GM12878 (cell line): ENCODE measurements at regions not wholly inside any gene's neighbourhood (a gene's known extent, or its start where the extent isn't known, plus 50 kb on each side); places are given as distances from the start of the nearest gene placed in this dataset.

ENCODE experiments used
- ATAC-seq: fragments of 200-7000 bp; cut with Tn5 transposase; 3 replicates; pipeline ENCODE4 v1.9.1; 2020; ENCODE audit warnings: mild to moderate bottlenecking, moderate library complexity
- BruUV-seq: library from RNA; stranded (reverse); fragments of 400-500 nt; replicated peaks from 2 replicates; lab custom pipeline; 2021; lab: Mats Ljungman, UMichigan
- CTCF ChIA-PET: fragments of 300-600 bp; sonication (Branson Sonifier 250); formaldehyde crosslinking; extraction: SDS; loops from one replicate; lab custom pipeline; 2021; ENCODE audit warnings: inconsistent platforms; lab: Yijun Ruan, JAX
- POLR2A ChIA-PET: fragments of 350-600 bp; formaldehyde crosslinking; extraction: SDS; loops from one replicate; lab custom pipeline; 2021; ENCODE audit warnings: inconsistent platforms; lab: Charles Lee
- RAD21 ChIA-PET: fragments of 300-600 bp; sonication (Branson Sonifier 250); formaldehyde crosslinking; loops from one replicate; lab custom pipeline; 2023; ENCODE audit warnings: antibody characterized with exemption; ENCODE audit not compliant: unreplicated experiment; lab: Charles Lee
- SMC1A ChIA-PET: fragments of 300-600 bp; sonication (Branson Sonifier 250); formaldehyde crosslinking; loops from one replicate; lab custom pipeline; 2023; ENCODE audit not compliant: unreplicated experiment, uncharacterized antibody; lab: Charles Lee
- DNase-seq: peaks from one replicate; pipeline ENCODE4 v3.0.0-alpha.2; 2011; ENCODE audit warnings: low read depth, low spot score
- FAIRE-seq: peaks from 3 replicates; lab custom pipeline; 2011; peaks lifted over from hg19 to GRCh38; lab: Jason Lieb, UNC
- H2AFZ ChIP-seq: 2 replicates; pipeline ENCODE4 v1.6.0; 2011; ENCODE audit warnings: low read depth, low read length, control low read depth; ENCODE audit not compliant: control insufficient read depth
- H3K27ac ChIP-seq: 2 replicates; pipeline ENCODE4 v1.5.1; 2011; ENCODE audit warnings: control low read depth; ENCODE audit not compliant: control insufficient read depth, insufficient read depth
- H3K27me3 ChIP-seq, 2 experiments: replicated peaks in 1 of 2; 2 replicates each; pipeline versions ENCODE4 v1.6.0 to v1.6.1; 2011; ENCODE audit warnings: low read length in 1 of 2; ENCODE audit not compliant: control insufficient read depth in 2 of 2, insufficient read depth in 2 of 2
- H3K36me3 ChIP-seq, 2 experiments: 2 replicates each; pipeline ENCODE4 v1.5.1; 2011; ENCODE audit warnings: low read length in 1 of 2; ENCODE audit not compliant: control insufficient read depth in 2 of 2, insufficient read depth in 2 of 2
- H3K4me1 ChIP-seq: 2 replicates; pipeline ENCODE4 v1.6.1; 2011; ENCODE audit warnings: mild to moderate bottlenecking, low read length, moderate library complexity, mixed read lengths; ENCODE audit not compliant: control insufficient read depth, insufficient read depth
- H3K4me2 ChIP-seq: 2 replicates; pipeline ENCODE4 v1.6.0; 2011; ENCODE audit warnings: control low read depth; ENCODE audit not compliant: control insufficient read depth, insufficient read depth
- H3K4me3 ChIP-seq: fragments of 200-600 bp; sonication (generic); 2 replicates; pipeline ENCODE4 v1.5.1; 2016
- H3K79me2 ChIP-seq: 2 replicates; pipeline ENCODE4 v1.6.0; 2011; ENCODE audit warnings: low read length; ENCODE audit not compliant: control insufficient read depth, insufficient read depth
- H3K9ac ChIP-seq: 2 replicates; pipeline ENCODE4 v1.8.0; 2011; ENCODE audit warnings: low read length, control low read depth, mixed read lengths; ENCODE audit not compliant: control insufficient read depth, insufficient read depth
- H3K9me3 ChIP-seq: replicated peaks from 3 replicates; pipeline ENCODE4 v1.5.1; 2011; ENCODE audit warnings: mild to moderate bottlenecking, low read length; ENCODE audit not compliant: control insufficient read depth, insufficient read depth
- H4K20me1 ChIP-seq: 2 replicates; pipeline ENCODE4 v1.6.0; 2011; ENCODE audit not compliant: control insufficient read depth, insufficient read depth
- ATF7 ChIP-seq: fragments of 450-650 bp; IDR thresholded peaks from 2 replicates; pipeline ENCODE4 v1.6.1; 2016; ENCODE audit warnings: low read depth, mild to moderate bottlenecking
- BHLHE40 ChIP-seq, 2 experiments: fragments of 450-650 bp in 1 of 2; IDR thresholded peaks; 2 replicates each; pipeline ENCODE4 v1.6.1; 2011 to 2017; ENCODE audit warnings: low read depth in 2 of 2, borderline replicate concordance in 1 of 2, improper control_type of control experiment in 1 of 2, low read length in 1 of 2, mild to moderate bottlenecking in 1 of 2
- CBX5 ChIP-seq: sonication (generic); IDR thresholded peaks from 2 replicates; pipeline ENCODE4 v1.6.1; 2016; ENCODE audit warnings: low read depth, moderate library complexity, mild to moderate bottlenecking, inconsistent platforms
- EED ChIP-seq: sonication (generic); IDR thresholded peaks from 2 replicates; pipeline ENCODE4 v1.6.1; 2016; ENCODE audit warnings: antibody characterized with exemption, low read depth
- HCFC1 ChIP-seq: fragments of 150-350 bp; IDR thresholded peaks from 2 replicates; pipeline ENCODE4 v1.6.1; 2014; ENCODE audit warnings: low read length
- JUND ChIP-seq: IDR thresholded peaks from 2 replicates; pipeline ENCODE4 v1.6.1; 2012; ENCODE audit warnings: low read depth, mild to moderate bottlenecking, low read length, improper control_type of control experiment, moderate library complexity
- MTA2 ChIP-seq: fragments of 450-650 bp; IDR thresholded peaks from 2 replicates; pipeline ENCODE4 v1.6.1; 2016; ENCODE audit warnings: low read depth, mild to moderate bottlenecking, moderate library complexity
- NR2C2 ChIP-seq: IDR thresholded peaks from 2 replicates; pipeline ENCODE4 v1.6.1; 2011; ENCODE audit warnings: borderline replicate concordance, low read depth; ENCODE audit not compliant: control insufficient read depth, insufficient read length
- PAX8 ChIP-seq: fragments of 450-650 bp; IDR thresholded peaks from 2 replicates; pipeline ENCODE4 v1.6.1; 2017; ENCODE audit warnings: mild to moderate bottlenecking, moderate library complexity
- RCOR1 ChIP-seq: conservative IDR thresholded peaks from 2 replicates; pipeline ENCODE4 v1.6.1; 2012; ENCODE audit warnings: low read depth, low read length, improper control_type of control experiment
- SREBF1 ChIP-seq: IDR thresholded peaks from 2 replicates; pipeline ENCODE4 v1.6.1; 2012; ENCODE audit warnings: mild to moderate bottlenecking, low read length
- SUPT20H ChIP-seq: IDR thresholded peaks from 2 replicates; pipeline ENCODE4 v1.6.1; 2011; ENCODE audit warnings: low read depth, mild to moderate bottlenecking, low read length, moderate library complexity, borderline replicate concordance; ENCODE audit not compliant: control insufficient read depth
- WGBS: methylation state at CpG from one replicate; pipeline ENCODE4 v1.1.6; 2016; ENCODE audit warnings: low lambda C conversion rate; ENCODE audit not compliant: insufficient replicate concordance, insufficient coverage; ENCODE audit errors: missing lambda C conversion rate; 5-methylcytosine and 5-hydroxymethylcytosine counted together
- in situ Hi-C: fragments of 300-500 bp; cut with MboI; formaldehyde crosslinking; loops from 9 replicates; pipeline ENCODE4 v1.14.3; 2018; ENCODE audit warnings: mixed read lengths
- intact Hi-C: fragments of 100-400 bp; cut with micrococcal nuclease; formaldehyde crosslinking; loops from one replicate; pipeline ENCODE4 v1.14.2; 2022; ENCODE audit not compliant: unreplicated experiment
- TF ChIP-seq, protein P1 (sequence below): fragments of 450-650 bp; IDR thresholded peaks from 2 replicates; pipeline ENCODE4 v1.6.1; 2017; ENCODE audit warnings: antibody characterized with exemption, mild to moderate bottlenecking, moderate library complexity
- TF ChIP-seq, protein P2 (sequence below): fragments of 450-650 bp; IDR thresholded peaks from 2 replicates; pipeline ENCODE4 v1.6.1; 2017; ENCODE audit warnings: low read depth, mild to moderate bottlenecking, moderate library complexity

GRCh38 chr3:30357897-30358296 is 248.5 kb upstream of the TGFBR2 start:
- Histone ChIP-seq H3K4me1 (no peaks in the 10 kb centered on the region), H3K9me3 (no peaks in the 10 kb centered on the region), H3K36me3 (no peaks in the 10 kb centered on the region), H3K9ac (no peak overlapping the region), H3K4me3 (no peak overlapping the region), H3K27me3 (no peaks in the 10 kb centered on the region; a peak in 2 of 4 replicates), H2AFZ (no peak overlapping the region), H3K27ac (no peak overlapping the region), H3K79me2 (no peaks in the 10 kb centered on the region), H3K4me2 (no peak overlapping the region), H4K20me1 (no peaks in the 10 kb centered on the region)
- intact Hi-C loops (no loop called here), in situ Hi-C loops (no loop called here)
- ChIA-PET SMC1A (no interaction called here), CTCF (interaction anchor here (0.7 kb wide), 1 partner anchor 65 kb away, joined by 3 read pairs; no protein-coding TSS in a partner anchor), RAD21 (no interaction called here), POLR2A (no interaction called here)
- DNase-seq (no peak), FAIRE-seq (no peak), ATAC-seq (no peak)
- TF ChIP-seq, protein P1, sequence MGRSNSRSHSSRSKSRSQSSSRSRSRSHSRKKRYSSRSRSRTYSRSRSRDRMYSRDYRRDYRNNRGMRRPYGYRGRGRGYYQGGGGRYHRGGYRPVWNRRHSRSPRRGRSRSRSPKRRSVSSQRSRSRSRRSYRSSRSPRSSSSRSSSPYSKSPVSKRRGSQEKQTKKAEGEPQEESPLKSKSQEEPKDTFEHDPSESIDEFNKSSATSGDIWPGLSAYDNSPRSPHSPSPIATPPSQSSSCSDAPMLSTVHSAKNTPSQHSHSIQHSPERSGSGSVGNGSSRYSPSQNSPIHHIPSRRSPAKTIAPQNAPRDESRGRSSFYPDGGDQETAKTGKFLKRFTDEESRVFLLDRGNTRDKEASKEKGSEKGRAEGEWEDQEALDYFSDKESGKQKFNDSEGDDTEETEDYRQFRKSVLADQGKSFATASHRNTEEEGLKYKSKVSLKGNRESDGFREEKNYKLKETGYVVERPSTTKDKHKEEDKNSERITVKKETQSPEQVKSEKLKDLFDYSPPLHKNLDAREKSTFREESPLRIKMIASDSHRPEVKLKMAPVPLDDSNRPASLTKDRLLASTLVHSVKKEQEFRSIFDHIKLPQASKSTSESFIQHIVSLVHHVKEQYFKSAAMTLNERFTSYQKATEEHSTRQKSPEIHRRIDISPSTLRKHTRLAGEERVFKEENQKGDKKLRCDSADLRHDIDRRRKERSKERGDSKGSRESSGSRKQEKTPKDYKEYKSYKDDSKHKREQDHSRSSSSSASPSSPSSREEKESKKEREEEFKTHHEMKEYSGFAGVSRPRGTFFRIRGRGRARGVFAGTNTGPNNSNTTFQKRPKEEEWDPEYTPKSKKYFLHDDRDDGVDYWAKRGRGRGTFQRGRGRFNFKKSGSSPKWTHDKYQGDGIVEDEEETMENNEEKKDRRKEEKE: no peak
- TF ChIP-seq RCOR1 (no peak), HCFC1 (no peak), NR2C2 (no peak), ATF7 (no peak), SREBF1 (no peak), PAX8 (no peak), MTA2 (no peak), JUND (no peak), EED (no peak), SUPT20H (no peak), BHLHE40 (IDR thresholded peaks at IDR 0.05; ENCODE audit: borderline replicate concordance in 1 of 2, low read depth in 2 of 2, low read length in 1 of 2) (no peak), CBX5 (no peak)
- TF ChIP-seq, protein P2, sequence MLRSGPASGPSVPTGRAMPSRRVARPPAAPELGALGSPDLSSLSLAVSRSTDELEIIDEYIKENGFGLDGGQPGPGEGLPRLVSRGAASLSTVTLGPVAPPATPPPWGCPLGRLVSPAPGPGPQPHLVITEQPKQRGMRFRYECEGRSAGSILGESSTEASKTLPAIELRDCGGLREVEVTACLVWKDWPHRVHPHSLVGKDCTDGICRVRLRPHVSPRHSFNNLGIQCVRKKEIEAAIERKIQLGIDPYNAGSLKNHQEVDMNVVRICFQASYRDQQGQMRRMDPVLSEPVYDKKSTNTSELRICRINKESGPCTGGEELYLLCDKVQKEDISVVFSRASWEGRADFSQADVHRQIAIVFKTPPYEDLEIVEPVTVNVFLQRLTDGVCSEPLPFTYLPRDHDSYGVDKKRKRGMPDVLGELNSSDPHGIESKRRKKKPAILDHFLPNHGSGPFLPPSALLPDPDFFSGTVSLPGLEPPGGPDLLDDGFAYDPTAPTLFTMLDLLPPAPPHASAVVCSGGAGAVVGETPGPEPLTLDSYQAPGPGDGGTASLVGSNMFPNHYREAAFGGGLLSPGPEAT: no peak
- no TSS peak for BruUV-seq
- WGBS: 79% methylated on average over 2 of the region's 2 CpGs
